ENCODE measurements at regions not wholly inside any gene's neighbourhood (a gene's known extent, or its start where the extent isn't known, plus 50 kb on each side); places are given as distances from the start of the nearest gene placed in this dataset.

- DNase-seq, result no peak
These were observed 1595.1 kb upstream of the MIR17HG start for GRCh38 chr13:89752394-89752793.

- no peak for DNase-seq
These were observed 1591.6 kb upstream of the MIR17HG start for GRCh38 chr13:89755729-89756492.

GRCh38 chr13:89763005-89763404 lies 1584.5 kb upstream of the MIR17HG start:
- no peak for DNase-seq

GRCh38 chr13:89783221-89783755 lies 1564.2 kb upstream of the MIR17HG start:
- no peak for DNase-seq

- DNase-seq, result no peak
These were observed 1563.2 kb upstream of the MIR17HG start for GRCh38 chr13:89784161-89784809.

GRCh38 chr13:89786531-89786930 lies 1561.0 kb upstream of the MIR17HG start:
- no peak for DNase-seq

DNA sequence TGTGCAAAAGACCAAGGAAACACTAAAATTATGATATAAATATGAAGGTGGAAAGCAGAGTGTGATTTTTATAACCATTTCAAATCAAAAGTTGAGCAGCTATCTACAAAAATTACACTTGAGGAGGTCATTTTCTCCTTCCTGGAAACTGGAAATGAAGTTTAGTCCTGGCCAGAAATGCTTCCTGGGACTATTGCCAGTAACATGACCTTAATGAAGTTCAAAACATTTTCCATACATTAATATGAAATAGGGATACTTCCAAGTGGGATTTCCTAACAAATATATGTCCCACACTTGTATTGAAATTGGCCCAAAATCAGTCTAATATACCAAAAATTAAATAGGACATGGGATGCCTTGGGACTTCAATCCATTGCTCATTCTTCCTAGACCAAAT lies 1556.8 kb upstream of the MIR17HG start:
- no peak for DNase-seq

DNA sequence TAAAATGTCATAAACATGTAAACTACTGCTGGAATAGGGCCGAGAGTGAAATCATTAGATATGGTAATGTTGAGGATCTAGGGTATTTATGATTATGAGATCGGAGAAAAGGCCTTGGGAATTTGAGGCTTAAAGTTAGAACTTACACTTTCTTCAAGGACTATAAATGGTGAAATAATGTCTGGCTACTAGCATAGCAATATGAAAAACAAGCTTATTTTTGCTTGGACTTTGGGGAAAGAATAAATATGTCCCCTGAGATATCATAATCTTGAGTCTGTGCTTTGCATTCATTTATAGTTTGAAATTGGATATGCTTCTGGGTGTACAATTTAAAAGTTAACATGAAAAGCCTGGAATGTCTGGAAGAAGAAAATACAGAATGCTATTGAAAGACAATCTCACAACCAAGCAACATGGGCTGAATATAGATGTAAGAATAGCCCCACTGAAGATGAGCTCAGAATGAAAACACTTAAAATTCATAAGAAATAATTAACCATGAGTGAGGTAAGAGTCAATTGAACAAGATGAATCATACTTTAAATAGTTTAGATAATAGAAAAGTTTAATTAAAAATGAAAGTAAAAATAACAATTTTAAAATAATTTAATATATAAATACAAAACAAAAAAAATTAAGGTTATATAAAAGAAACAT lies 1555.4 kb upstream of the MIR17HG start:
- no peak for DNase-seq

- no peak for DNase-seq
These were observed 1551.3 kb upstream of the MIR17HG start for GRCh38 chr13:89796196-89796595.

- no peak for DNase-seq
These were observed 1543.6 kb upstream of the MIR17HG start for GRCh38 chr13:89803839-89804238.

GRCh38 chr13:89806594-89806993 lies 1540.9 kb upstream of the MIR17HG start:
- DNase-seq, result no peak

DNA sequence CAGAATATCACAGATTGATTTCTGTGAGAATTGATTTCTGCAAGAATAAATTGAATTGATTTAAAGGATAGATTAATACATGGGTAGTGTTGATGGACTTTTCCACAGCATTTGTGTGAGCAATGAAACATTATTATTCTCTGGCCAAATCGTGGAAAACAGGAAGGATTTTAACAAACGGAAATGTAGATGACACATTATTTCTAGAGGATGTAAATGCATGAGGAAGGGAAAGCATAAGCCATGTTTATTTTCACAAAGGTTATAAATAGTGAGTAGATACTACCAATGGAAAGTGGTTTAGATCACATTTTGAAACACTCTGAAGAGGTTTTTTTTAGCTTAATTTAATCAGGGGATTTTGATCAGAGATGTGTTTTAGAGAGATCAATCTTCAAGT lies 1534.6 kb upstream of the MIR17HG start:
- DNase-seq, result no peak

GRCh38 chr13:89816404-89816803 lies 1531.1 kb upstream of the MIR17HG start:
- DNase-seq, result no peak

DNA sequence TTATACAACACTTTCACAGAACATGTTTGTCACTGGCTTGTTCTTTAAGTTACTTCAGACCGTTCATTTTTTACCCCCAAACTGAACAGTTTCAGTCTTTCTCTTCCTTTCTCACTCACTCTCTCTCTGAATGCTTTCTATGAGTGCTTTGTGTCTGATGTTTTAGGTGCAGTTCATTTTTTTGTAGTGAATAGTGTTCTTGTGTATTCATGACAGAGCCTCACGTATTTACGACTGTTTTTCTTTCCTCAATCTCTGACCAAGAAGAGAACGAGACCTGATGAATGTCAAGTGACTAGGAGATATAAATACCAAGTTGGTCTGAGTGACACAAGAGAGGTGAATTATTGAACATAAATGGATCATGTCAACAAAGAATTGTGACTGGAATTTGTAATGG lies 1525.0 kb upstream of the MIR17HG start:
- DNase-seq, result no peak

DNA sequence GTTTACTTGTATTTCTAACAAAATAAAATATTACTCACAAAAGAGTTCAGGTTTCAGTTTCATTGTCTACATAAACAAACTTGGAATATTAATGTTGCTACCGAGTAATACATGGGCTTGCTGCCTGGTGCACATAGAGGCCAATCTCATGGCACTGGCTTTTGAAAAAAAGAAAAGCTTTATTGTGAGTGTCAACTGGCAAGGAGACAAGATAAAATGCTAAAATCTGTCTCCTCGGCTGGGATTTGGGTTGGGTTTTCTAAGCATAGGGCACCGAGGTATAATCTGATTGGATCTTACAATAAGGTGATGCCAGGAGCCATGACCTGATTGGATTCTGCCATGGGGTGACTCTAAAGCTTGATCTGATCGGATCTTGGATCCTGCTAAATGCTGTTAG lies 1519.9 kb upstream of the MIR17HG start:
- no peak for DNase-seq

DNA sequence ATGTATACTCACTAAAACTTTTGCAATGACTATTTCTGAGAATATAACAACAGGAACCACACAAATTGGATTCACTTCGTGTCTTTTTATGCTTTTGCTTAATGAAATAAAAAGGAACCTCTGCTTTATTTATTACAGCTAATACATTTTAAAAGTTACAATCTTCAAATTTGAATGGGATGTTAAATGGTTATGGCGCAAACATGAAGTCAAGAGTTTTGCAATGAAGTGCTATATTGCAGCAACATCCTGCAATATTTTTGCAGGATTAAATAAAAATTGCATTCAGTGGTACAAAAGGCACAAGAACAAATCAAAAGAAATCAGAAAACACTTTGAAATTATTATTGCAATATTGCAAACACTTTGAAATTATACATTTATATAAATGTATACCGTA lies 1519.0 kb upstream of the MIR17HG start:
- DNase-seq, result no peak

GRCh38 chr13:89831157-89831556 lies 1516.3 kb upstream of the MIR17HG start:
- DNase-seq, result no peak

DNA sequence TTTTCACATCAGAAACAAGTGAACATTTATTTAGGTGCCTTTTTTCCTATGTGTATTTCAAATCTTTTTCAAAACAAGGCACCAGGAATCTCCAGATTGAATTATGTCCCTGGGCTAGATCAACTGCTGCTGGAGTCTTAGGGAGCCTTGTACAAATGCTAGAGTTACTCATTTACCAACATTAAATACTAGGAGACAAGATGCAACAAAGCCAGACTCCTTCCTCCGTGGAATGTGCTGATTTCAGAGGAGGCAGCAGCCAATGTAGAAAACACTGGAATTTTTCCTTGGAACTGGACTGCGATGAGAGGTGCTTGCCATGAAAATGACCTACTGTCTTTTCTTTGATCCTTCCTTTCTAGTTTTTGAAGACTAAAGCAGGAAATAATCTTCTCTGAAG lies 1514.7 kb upstream of the MIR17HG start:
- DNase-seq, result no peak

DNA sequence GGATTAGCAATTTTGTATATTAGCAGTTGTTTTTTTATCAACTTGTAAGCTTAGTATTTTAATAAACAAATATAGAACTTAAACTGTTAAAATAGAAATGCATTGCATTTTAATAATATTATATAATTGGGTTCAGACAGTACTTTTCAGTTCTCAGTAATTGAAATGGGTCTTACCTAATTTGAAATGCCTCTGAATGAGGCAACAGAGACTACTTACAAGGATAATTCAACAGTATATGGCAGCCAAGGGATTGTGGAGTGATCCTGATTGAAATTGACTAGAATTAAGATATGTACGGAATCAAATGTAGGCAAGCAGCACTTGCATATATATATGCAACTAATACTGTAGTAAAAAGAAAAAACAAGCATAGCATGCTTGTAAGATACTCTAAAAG lies 1503.9 kb upstream of the MIR17HG start:
- no peak for DNase-seq

DNA sequence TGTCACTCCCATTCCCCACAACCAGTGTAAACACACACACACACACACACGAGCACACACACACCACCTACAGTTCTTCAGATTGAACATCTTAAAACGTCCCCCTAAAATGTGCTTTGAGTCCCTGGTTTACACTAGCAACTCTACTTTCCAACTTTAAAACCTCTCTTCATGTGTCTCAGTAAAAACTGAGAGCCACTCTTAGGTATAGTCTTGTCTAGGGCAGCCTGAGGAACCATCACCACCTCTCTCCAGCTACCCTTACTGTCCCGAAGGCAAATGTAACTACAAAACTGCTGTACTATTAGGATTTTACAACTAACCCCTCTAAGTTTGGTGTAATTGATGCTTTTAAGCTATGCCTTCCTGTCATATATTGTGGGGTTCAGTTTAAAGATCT lies 1501.6 kb upstream of the MIR17HG start:
- DNase-seq, result no peak

DNA sequence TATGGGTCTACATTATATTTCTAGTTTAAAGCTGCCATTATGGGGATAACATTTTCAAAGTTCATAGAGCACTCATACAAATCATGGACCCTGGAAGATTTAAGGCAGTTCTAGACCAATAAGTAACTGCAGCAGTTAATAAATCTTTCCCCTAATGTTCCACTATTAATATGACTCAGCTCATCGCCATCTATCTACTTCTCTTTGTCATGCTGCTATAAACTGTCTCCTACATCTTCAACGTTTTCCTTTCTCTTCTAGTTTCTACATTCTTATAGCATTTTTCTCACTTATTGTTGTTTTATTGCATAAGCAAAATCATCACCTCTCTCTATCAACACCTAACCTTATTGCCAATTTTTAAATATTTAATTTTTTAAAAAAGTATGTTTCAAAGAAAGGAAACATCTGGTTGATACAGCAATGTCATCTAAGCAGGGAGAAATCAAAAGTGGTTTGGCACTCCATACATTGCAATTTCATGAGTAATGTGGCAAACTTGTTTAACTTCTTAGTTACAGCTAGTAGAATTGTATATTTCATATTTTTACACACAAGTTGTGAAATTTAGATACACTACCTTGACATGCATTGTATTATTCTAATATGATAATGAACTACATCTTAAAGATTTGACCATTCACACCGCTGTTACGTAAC lies 1500.4 kb upstream of the MIR17HG start:
- DNase-seq, result no peak

DNA sequence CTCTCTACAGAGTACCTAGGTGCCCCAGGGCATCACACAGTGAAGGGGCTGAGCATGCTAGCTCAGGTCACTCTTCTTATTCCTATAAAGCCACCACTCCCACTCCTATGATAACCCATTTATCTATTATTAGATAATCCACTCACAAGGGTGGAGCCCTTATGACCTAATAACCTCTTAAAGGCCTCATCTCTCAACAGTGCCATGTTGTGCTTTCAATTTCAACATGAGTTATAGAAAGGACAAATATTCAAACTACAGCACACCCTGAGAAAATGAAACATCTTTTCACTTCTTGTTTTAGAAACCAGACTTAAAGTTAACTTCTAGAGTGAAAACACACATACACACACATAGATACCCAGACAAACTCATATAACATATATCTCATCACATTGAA lies 1494.9 kb upstream of the MIR17HG start:
- no peak for DNase-seq

DNA sequence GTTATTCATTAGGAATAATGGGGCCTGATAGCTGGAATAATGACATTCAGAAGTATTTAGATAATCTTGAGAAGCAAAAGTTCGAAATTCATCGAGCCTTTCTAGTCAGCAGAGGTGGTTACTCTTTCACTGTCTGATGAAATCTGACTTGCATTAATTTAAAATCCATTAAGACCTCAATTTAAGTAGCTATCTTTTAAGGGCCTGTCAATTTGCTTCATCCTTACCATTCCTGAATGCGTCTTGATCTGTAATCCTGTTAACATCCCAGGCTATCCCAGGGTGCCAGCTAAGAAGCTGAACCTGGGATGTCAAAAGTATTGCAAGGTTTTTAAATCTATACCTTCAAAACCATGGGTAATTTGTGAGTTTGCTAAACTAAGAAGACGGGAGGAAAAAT lies 1491.0 kb upstream of the MIR17HG start:
- DNase-seq, result no peak

Measured in effector CD8-positive, alpha-beta T cell (primary cell).